ENCODE measurements at regions not wholly inside any gene's neighbourhood (a gene's known extent, or its start where the extent isn't known, plus 50 kb on each side); places are given as distances from the start of the nearest gene placed in this dataset.

- TF ChIP-seq CTCF (conservative IDR thresholded peaks at IDR 0.05), result no peak
- TF ChIP-seq EZH2 (IDR thresholded peaks at IDR 0.05; ENCODE audit: low read depth), result no peak
These were observed 221.3 kb downstream of the ACKR3 start for GRCh38 chr2:236790963-236791362.
